Endothelial cell of umbilical vein (primary cell): ENCODE measurements at regions not wholly inside any gene's neighbourhood (a gene's known extent, or its start where the extent isn't known, plus 50 kb on each side); places are given as distances from the start of the nearest gene placed in this dataset.

ENCODE experiments used
- BruUV-seq: library from RNA; stranded (reverse); fragments of 400-500 nt; replicated peaks from 2 replicates; lab custom pipeline; 2021; lab: Mats Ljungman, UMichigan
- CTCF ChIA-PET: fragments of 300-600, 350-600 bp; sonication (Branson Sonifier 250); formaldehyde crosslinking; loops from one replicate; lab custom pipeline; 2021; ENCODE audit warnings: antibody characterized with exemption, inconsistent platforms; lab: Charles Lee
- POLR2A ChIA-PET: fragments of 300-600, 350-600 bp; sonication (Branson Sonifier 250); formaldehyde crosslinking; loops from one replicate; lab custom pipeline; 2021; ENCODE audit warnings: antibody characterized with exemption, inconsistent platforms; lab: Charles Lee
- DNase-seq: peaks from one replicate; pipeline ENCODE4 v3.0.0-alpha.2; 2011; ENCODE audit warnings: low read depth, low spot score
- FAIRE-seq: peaks from 2 replicates; lab custom pipeline; 2011; peaks lifted over from hg19 to GRCh38; lab: Jason Lieb, UNC
- H2AFZ ChIP-seq: 2 replicates; pipeline ENCODE4 v1.6.0; 2012; ENCODE audit warnings: low read depth, low read length, control low read depth, inconsistent platforms
- H3K27ac ChIP-seq: 2 replicates; pipeline ENCODE4 v1.5.1; 2011; ENCODE audit warnings: low read depth, mild to moderate bottlenecking, control low read depth, low read length, moderate library complexity; ENCODE audit not compliant: insufficient read depth
- H3K27me3 ChIP-seq, 2 experiments: 2 replicates each; pipeline versions ENCODE4 v1.6.0 to v1.6.1; 2011; ENCODE audit warnings: low read length in 2 of 2, mixed read lengths in 1 of 2; ENCODE audit not compliant: control insufficient read depth in 2 of 2, insufficient read depth in 2 of 2
- H3K36me3 ChIP-seq, 2 experiments: 2 replicates in 1 of 2; 3 replicates in 1 of 2; pipeline ENCODE4 v1.5.1; 2011; ENCODE audit warnings: low read length in 2 of 2, mild to moderate bottlenecking in 1 of 2, moderate library complexity in 1 of 2; ENCODE audit not compliant: control insufficient read depth in 2 of 2, insufficient read depth in 2 of 2; ENCODE audit errors: extremely low read depth in 1 of 2
- H3K4me1 ChIP-seq: 3 replicates; pipeline ENCODE4 v1.5.1; 2011; ENCODE audit warnings: mild to moderate bottlenecking, low read length; ENCODE audit not compliant: control insufficient read depth, insufficient read depth; ENCODE audit errors: extremely low read depth
- H3K4me2 ChIP-seq: 2 replicates; pipeline ENCODE4 v1.6.1; 2011; ENCODE audit warnings: low read length, control low read depth, mixed read lengths; ENCODE audit not compliant: insufficient read depth
- H3K4me3 ChIP-seq, 3 experiments: fragments of 200-600 bp in 1 of 3; sonication (generic), shearing (Covaris generic) in 1 of 3; replicated peaks in 1 of 3; 2 replicates each; pipeline ENCODE4 v1.5.1; 2011 to 2016; ENCODE audit warnings: control low read depth in 3 of 3, low read length in 3 of 3, mild to moderate bottlenecking in 2 of 3, inconsistent platforms in 1 of 3, low read depth in 1 of 3, moderate library complexity in 1 of 3; ENCODE audit not compliant: insufficient read depth in 1 of 3
- H3K79me2 ChIP-seq: 2 replicates; pipeline ENCODE4 v1.6.0; 2012; ENCODE audit warnings: low read length, inconsistent platforms; ENCODE audit not compliant: control insufficient read depth, insufficient read depth
- H3K9ac ChIP-seq: replicated peaks from 2 replicates; pipeline ENCODE3; 2011; ENCODE audit warnings: low read length, control low read depth; ENCODE audit not compliant: insufficient read depth; ENCODE audit errors: extremely low read depth
- H3K9me1 ChIP-seq: replicated peaks from 3 replicates; pipeline ENCODE4 v1.6.0; 2011; ENCODE audit warnings: mild to moderate bottlenecking, low read length; ENCODE audit not compliant: control insufficient read depth, insufficient read depth; ENCODE audit errors: extremely low read depth
- H3K9me3 ChIP-seq: replicated peaks from 2 replicates; pipeline ENCODE4 v1.5.1; 2012; ENCODE audit warnings: low read length, inconsistent platforms; ENCODE audit not compliant: control insufficient read depth, insufficient read depth
- H4K20me1 ChIP-seq: replicated peaks from 2 replicates; pipeline ENCODE3; 2011; ENCODE audit warnings: mild to moderate bottlenecking, low read length; ENCODE audit not compliant: control insufficient read depth, insufficient read depth; ENCODE audit errors: extremely low read depth
- CTCF ChIP-seq, 2 donors: IDR thresholded peaks; 1 replicate in 1 of 2; 2 replicates in 1 of 2; pipeline ENCODE4 v1.5.1; 2011; ENCODE audit warnings: low read length in 2 of 2, mild to moderate bottlenecking in 2 of 2, moderate library complexity in 2 of 2, control low read depth in 1 of 2, inconsistent platforms in 1 of 2, low read depth in 1 of 2; ENCODE audit not compliant: insufficient read depth in 1 of 2; ENCODE audit errors: extremely low read depth in 1 of 2
- EZH2 ChIP-seq: IDR thresholded peaks from 2 replicates; pipeline ENCODE4 v1.6.1; 2012; ENCODE audit warnings: borderline replicate concordance, low read depth, mild to moderate bottlenecking, moderate library complexity, low read length, inconsistent platforms; ENCODE audit not compliant: severe bottlenecking
- FOS ChIP-seq: IDR thresholded peaks from 2 replicates; pipeline ENCODE4 v1.6.1; 2011; ENCODE audit warnings: mild to moderate bottlenecking, low read length, moderate library complexity, borderline replicate concordance; ENCODE audit not compliant: insufficient read depth
- GATA2 ChIP-seq: IDR thresholded peaks from 2 replicates; pipeline ENCODE4 v1.7.0; 2011; ENCODE audit warnings: low read depth, mild to moderate bottlenecking, moderate library complexity, mixed read lengths, low read length; ENCODE audit not compliant: insufficient read length, insufficient read depth
- JUN ChIP-seq: IDR thresholded peaks from 2 replicates; pipeline ENCODE4 v1.6.1; 2011; ENCODE audit warnings: borderline replicate concordance, low read depth; ENCODE audit not compliant: insufficient read length, insufficient read depth
- MAX ChIP-seq: IDR thresholded peaks from 2 replicates; pipeline ENCODE4 v1.6.1; 2011; ENCODE audit not compliant: insufficient read depth, insufficient read length
- MYC ChIP-seq: IDR thresholded peaks from one replicate; pipeline ENCODE4 v1.6.1; 2011; ENCODE audit warnings: mild to moderate bottlenecking, low read depth, low read length
- POLR2A ChIP-seq: IDR thresholded peaks from 2 replicates; pipeline ENCODE4 v1.6.1; 2012; ENCODE audit warnings: low read depth, mild to moderate bottlenecking, control low read depth, low read length
- POLR2AphosphoS5 ChIP-seq: IDR thresholded peaks from 2 replicates; pipeline ENCODE4 v1.6.1; 2012; ENCODE audit warnings: low read depth, mild to moderate bottlenecking, control low read depth, low read length, moderate library complexity; ENCODE audit not compliant: insufficient read depth
- dilution Hi-C: fragments of 300-500 bp; cut with MboI; formaldehyde crosslinking; loops from one replicate; pipeline ENCODE4 v1.15.0; 2019; ENCODE audit warnings: low sequenced_read_pairs; ENCODE audit not compliant: extremely low pct_ligation_motif_present
- intact Hi-C: fragments of 100-400 bp; cut with micrococcal nuclease; formaldehyde crosslinking; loops from one replicate; pipeline ENCODE4 v1.10.0; 2022

- no peaks in the 10 kb centered on the region for H3K79me2 ChIP-seq
Observed at GRCh38 chr5:66249920-66250319, 105.8 kb downstream of the SREK1 start.

More at GRCh38 chr5:66249920-66250319, 105.8 kb downstream of the SREK1 start:
- Histone ChIP-seq H3K4me2 (no peak overlapping the region), H3K9me3 (no peaks in the 10 kb centered on the region), H3K4me3 (no peak overlapping the region), H3K9me1 (no peaks in the 10 kb centered on the region), H3K27ac (no peak overlapping the region), H3K36me3 (no peaks in the 10 kb centered on the region), H2AFZ (no peak overlapping the region), H3K4me1 (no peaks in the 10 kb centered on the region), H4K20me1 (no peaks in the 10 kb centered on the region), H3K27me3 (peaks cover 0 to 3% of the 10 kb centered on the region in 2 experiments), H3K9ac (no peak overlapping the region)
- dilution Hi-C loops (no loop called here), intact Hi-C loops (no loop called here)
- no peak for TF ChIP-seq MYC
- no peak for TF ChIP-seq EZH2
- TF ChIP-seq GATA2: no peak
- no peak for TF ChIP-seq POLR2A
- no peak for TF ChIP-seq MAX
- no peak for TF ChIP-seq FOS
- no peak for TF ChIP-seq POLR2AphosphoS5
- TF ChIP-seq CTCF (IDR thresholded peaks at IDR 0.05; ENCODE audit: extremely low read depth in 1 of 2, insufficient read depth in 1 of 2, low read depth in 1 of 2, low read length in 2 of 2): no peak
- no peak for TF ChIP-seq JUN
- ChIA-PET CTCF (no interaction called here), POLR2A (no interaction called here)
- no peak for DNase-seq
- FAIRE-seq: no peak
- BruUV-seq: no TSS peak
